WTC11 (cell line): ENCODE measurements at regions not wholly inside any gene's neighbourhood (a gene's known extent, or its start where the extent isn't known, plus 50 kb on each side); places are given as distances from the start of the nearest gene placed in this dataset.

Experiments used
- ATAC-seq: fragments of 200-7000 bp; cut with Tn5 transposase; 2 replicates; pipeline ENCODE4 v1.10.0; 2021; ENCODE audit warnings: mild to moderate bottlenecking, moderate library complexity
- CTCF ChIA-PET: fragments of 300-600 bp; sonication (Branson Sonifier 250); formaldehyde crosslinking; loops from one replicate; lab custom pipeline; 2021; ENCODE audit warnings: antibody characterized with exemption; lab: Charles Lee
- POLR2A ChIA-PET: fragments of 350-600 bp; sonication (Branson Sonifier 250); formaldehyde crosslinking; loops from one replicate; lab custom pipeline; 2021; ENCODE audit warnings: antibody characterized with exemption; lab: Charles Lee
- DNase-seq: peaks from one replicate; pipeline ENCODE4 v3.0.0; 2021; ENCODE audit warnings: low spot score
- H3K27ac Mint-ChIP-seq: 2 replicates; pipeline ENCODE4 v1.8.0; 2021; ENCODE audit warnings: mixed read lengths
- H3K27me3 Mint-ChIP-seq: 2 replicates; pipeline ENCODE4 v1.8.0; 2021; ENCODE audit warnings: low read depth, mild to moderate bottlenecking, moderate library complexity, mixed read lengths
- H3K36me3 Mint-ChIP-seq: 2 replicates; pipeline ENCODE4 v1.8.0; 2021; ENCODE audit warnings: mixed read lengths
- H3K4me1 Mint-ChIP-seq: 2 replicates; pipeline ENCODE4 v1.8.0; 2022; ENCODE audit warnings: mixed read lengths
- H3K4me3 Mint-ChIP-seq: 2 replicates; pipeline ENCODE4 v1.8.0; 2021; ENCODE audit warnings: mild to moderate bottlenecking, moderate library complexity, mixed read lengths
- H3K9me3 Mint-ChIP-seq: 2 replicates; pipeline ENCODE4 v1.8.0; 2021; ENCODE audit warnings: mixed read lengths
- CBFB ChIP-seq: sonication (generic); formaldehyde crosslinking; IDR thresholded peaks from 2 replicates; pipeline ENCODE4 v1.8.1; 2022; ENCODE audit warnings: mild to moderate bottlenecking, low read depth, missing genetic modification reagents
- GRHL2 ChIP-seq: fragments of 250-450 bp; sonication (Bioruptor Pico); IDR thresholded peaks from 2 replicates; pipeline ENCODE4 v1.8.0; 2022; ENCODE audit warnings: mild to moderate bottlenecking, moderate library complexity; ENCODE audit not compliant: insufficient replicate concordance, severe bottlenecking
- JUN ChIP-seq: sonication (generic); formaldehyde crosslinking; IDR thresholded peaks from 2 replicates; pipeline ENCODE4 v1.8.0; 2023; ENCODE audit warnings: mild to moderate bottlenecking, missing genetic modification reagents
- MYBL2 ChIP-seq: sonication (generic); formaldehyde crosslinking; IDR thresholded peaks from 2 replicates; pipeline ENCODE4 v1.8.1; 2023; ENCODE audit warnings: mild to moderate bottlenecking, moderate library complexity, missing genetic modification reagents
- NR2C2 ChIP-seq: sonication (generic); formaldehyde crosslinking; IDR thresholded peaks from 2 replicates; pipeline ENCODE4 v1.8.0; 2022; ENCODE audit warnings: mild to moderate bottlenecking, missing genetic modification reagents
- RELA ChIP-seq: sonication (generic); formaldehyde crosslinking; IDR thresholded peaks from 2 replicates; pipeline ENCODE4 v1.8.1; 2022; ENCODE audit warnings: missing genetic modification reagents, mild to moderate bottlenecking, borderline replicate concordance
- RORB ChIP-seq: fragments of 250-450 bp; sonication (Bioruptor Pico); IDR thresholded peaks from 2 replicates; pipeline ENCODE4 v1.9.0; 2021; ENCODE audit warnings: mild to moderate bottlenecking
- SOX15 ChIP-seq: fragments of 250-450 bp; sonication (Bioruptor Pico); IDR thresholded peaks from 2 replicates; pipeline ENCODE4 v1.9.0; 2021; ENCODE audit warnings: mild to moderate bottlenecking
- TP53 ChIP-seq: sonication (generic); formaldehyde crosslinking; IDR thresholded peaks from 2 replicates; pipeline ENCODE4 v1.8.1; 2023; ENCODE audit warnings: mild to moderate bottlenecking, missing genetic modification reagents
- ZNF138 ChIP-seq: sonication (generic); formaldehyde crosslinking; conservative IDR thresholded peaks from 2 replicates; pipeline ENCODE4 v1.8.1; 2022; ENCODE audit warnings: mild to moderate bottlenecking, moderate library complexity, missing genetic modification reagents
- ZNF396 ChIP-seq: fragments of 250-450 bp; sonication (Bioruptor Pico); IDR thresholded peaks from 2 replicates; pipeline ENCODE4 v1.8.0; 2021; ENCODE audit warnings: mild to moderate bottlenecking, moderate library complexity, borderline replicate concordance
- TF ChIP-seq, protein P1 (sequence below): fragments of 250-450 bp; sonication (Bioruptor Pico); IDR thresholded peaks from 2 replicates; pipeline ENCODE4 v1.8.0; 2021; ENCODE audit warnings: mild to moderate bottlenecking
- TF ChIP-seq, protein P2 (sequence below): sonication (generic); formaldehyde crosslinking; IDR thresholded peaks from 2 replicates; pipeline ENCODE4 v1.8.0; 2023; ENCODE audit warnings: mild to moderate bottlenecking, missing genetic modification reagents
- TF ChIP-seq, protein P3 (sequence below): sonication (generic); formaldehyde crosslinking; IDR thresholded peaks from 2 replicates; pipeline ENCODE4 v1.8.0; 2022; ENCODE audit warnings: missing genetic modification reagents
- TF ChIP-seq, protein P4 (sequence below): sonication (generic); formaldehyde crosslinking; IDR thresholded peaks from 2 replicates; pipeline ENCODE4 v1.8.1; 2022; ENCODE audit warnings: missing genetic modification reagents, borderline replicate concordance
- TF ChIP-seq, protein P5 (sequence below): sonication (generic); formaldehyde crosslinking; IDR thresholded peaks from 2 replicates; pipeline ENCODE4 v1.8.1; 2022; ENCODE audit warnings: mild to moderate bottlenecking, moderate library complexity, missing genetic modification reagents
- TF ChIP-seq, protein P6 (sequence below): sonication (generic); formaldehyde crosslinking; IDR thresholded peaks from 2 replicates; pipeline ENCODE4 v1.8.1; 2023; ENCODE audit warnings: mild to moderate bottlenecking, missing genetic modification reagents
- TF ChIP-seq, protein P7 (sequence below): fragments of 250-450 bp; sonication (Bioruptor Pico); IDR thresholded peaks from 2 replicates; pipeline ENCODE4 v1.9.0; 2021; ENCODE audit warnings: mild to moderate bottlenecking
- TF ChIP-seq, protein P8 (sequence below): fragments of 250-450 bp; sonication (Bioruptor Pico); IDR thresholded peaks from 2 replicates; pipeline ENCODE4 v1.9.0; 2021; ENCODE audit warnings: mild to moderate bottlenecking, borderline replicate concordance

DNA sequence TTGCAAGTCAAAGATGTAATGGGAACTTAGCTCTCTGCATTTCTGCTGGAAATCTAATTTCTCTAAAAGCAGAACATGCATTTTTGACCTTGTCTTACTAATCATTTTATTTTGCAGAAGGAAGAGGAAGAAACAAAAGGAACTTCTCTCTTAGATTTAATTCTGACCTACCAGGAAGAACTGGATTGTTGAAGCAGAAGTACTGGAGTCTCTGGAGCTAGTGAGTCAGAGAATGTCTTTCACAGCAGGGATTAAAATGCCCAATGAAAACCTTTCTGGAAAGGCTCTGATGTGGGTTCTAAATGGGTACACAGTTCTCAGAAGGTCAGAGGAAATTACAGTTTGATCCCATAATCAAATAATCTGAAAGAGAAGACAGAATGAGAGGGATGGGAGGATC lies 70.8 kb upstream of the GNG2 start (continued):
- TF ChIP-seq, protein P1, sequence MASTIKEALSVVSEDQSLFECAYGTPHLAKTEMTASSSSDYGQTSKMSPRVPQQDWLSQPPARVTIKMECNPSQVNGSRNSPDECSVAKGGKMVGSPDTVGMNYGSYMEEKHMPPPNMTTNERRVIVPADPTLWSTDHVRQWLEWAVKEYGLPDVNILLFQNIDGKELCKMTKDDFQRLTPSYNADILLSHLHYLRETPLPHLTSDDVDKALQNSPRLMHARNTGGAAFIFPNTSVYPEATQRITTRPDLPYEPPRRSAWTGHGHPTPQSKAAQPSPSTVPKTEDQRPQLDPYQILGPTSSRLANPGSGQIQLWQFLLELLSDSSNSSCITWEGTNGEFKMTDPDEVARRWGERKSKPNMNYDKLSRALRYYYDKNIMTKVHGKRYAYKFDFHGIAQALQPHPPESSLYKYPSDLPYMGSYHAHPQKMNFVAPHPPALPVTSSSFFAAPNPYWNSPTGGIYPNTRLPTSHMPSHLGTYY (CRISPR knock-in tag): no peak
- no peak for TF ChIP-seq JUN
- TF ChIP-seq, protein P2, sequence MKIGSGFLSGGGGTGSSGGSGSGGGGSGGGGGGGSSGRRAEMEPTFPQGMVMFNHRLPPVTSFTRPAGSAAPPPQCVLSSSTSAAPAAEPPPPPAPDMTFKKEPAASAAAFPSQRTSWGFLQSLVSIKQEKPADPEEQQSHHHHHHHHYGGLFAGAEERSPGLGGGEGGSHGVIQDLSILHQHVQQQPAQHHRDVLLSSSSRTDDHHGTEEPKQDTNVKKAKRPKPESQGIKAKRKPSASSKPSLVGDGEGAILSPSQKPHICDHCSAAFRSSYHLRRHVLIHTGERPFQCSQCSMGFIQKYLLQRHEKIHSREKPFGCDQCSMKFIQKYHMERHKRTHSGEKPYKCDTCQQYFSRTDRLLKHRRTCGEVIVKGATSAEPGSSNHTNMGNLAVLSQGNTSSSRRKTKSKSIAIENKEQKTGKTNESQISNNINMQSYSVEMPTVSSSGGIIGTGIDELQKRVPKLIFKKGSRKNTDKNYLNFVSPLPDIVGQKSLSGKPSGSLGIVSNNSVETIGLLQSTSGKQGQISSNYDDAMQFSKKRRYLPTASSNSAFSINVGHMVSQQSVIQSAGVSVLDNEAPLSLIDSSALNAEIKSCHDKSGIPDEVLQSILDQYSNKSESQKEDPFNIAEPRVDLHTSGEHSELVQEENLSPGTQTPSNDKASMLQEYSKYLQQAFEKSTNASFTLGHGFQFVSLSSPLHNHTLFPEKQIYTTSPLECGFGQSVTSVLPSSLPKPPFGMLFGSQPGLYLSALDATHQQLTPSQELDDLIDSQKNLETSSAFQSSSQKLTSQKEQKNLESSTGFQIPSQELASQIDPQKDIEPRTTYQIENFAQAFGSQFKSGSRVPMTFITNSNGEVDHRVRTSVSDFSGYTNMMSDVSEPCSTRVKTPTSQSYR: no peak
- TF ChIP-seq, protein P3, sequence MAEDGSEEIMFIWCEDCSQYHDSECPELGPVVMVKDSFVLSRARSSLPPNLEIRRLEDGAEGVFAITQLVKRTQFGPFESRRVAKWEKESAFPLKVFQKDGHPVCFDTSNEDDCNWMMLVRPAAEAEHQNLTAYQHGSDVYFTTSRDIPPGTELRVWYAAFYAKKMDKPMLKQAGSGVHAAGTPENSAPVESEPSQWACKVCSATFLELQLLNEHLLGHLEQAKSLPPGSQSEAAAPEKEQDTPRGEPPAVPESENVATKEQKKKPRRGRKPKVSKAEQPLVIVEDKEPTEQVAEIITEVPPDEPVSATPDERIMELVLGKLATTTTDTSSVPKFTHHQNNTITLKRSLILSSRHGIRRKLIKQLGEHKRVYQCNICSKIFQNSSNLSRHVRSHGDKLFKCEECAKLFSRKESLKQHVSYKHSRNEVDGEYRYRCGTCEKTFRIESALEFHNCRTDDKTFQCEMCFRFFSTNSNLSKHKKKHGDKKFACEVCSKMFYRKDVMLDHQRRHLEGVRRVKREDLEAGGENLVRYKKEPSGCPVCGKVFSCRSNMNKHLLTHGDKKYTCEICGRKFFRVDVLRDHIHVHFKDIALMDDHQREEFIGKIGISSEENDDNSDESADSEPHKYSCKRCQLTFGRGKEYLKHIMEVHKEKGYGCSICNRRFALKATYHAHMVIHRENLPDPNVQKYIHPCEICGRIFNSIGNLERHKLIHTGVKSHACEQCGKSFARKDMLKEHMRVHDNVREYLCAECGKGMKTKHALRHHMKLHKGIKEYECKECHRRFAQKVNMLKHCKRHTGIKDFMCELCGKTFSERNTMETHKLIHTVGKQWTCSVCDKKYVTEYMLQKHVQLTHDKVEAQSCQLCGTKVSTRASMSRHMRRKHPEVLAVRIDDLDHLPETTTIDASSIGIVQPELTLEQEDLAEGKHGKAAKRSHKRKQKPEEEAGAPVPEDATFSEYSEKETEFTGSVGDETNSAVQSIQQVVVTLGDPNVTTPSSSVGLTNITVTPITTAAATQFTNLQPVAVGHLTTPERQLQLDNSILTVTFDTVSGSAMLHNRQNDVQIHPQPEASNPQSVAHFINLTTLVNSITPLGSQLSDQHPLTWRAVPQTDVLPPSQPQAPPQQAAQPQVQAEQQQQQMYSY: no peak
- TF ChIP-seq, protein P4, sequence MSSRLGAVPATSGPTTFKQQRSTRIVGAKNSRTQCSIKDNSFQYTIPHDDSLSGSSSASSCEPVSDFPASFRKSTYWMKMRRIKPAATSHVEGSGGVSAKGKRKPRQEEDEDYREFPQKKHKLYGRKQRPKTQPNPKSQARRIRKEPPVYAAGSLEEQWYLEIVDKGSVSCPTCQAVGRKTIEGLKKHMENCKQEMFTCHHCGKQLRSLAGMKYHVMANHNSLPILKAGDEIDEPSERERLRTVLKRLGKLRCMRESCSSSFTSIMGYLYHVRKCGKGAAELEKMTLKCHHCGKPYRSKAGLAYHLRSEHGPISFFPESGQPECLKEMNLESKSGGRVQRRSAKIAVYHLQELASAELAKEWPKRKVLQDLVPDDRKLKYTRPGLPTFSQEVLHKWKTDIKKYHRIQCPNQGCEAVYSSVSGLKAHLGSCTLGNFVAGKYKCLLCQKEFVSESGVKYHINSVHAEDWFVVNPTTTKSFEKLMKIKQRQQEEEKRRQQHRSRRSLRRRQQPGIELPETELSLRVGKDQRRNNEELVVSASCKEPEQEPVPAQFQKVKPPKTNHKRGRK (CRISPR knock-in tag): no peak
- no peak for TF ChIP-seq TP53 (CRISPR knock-in tag)
- TF ChIP-seq, protein P5, sequence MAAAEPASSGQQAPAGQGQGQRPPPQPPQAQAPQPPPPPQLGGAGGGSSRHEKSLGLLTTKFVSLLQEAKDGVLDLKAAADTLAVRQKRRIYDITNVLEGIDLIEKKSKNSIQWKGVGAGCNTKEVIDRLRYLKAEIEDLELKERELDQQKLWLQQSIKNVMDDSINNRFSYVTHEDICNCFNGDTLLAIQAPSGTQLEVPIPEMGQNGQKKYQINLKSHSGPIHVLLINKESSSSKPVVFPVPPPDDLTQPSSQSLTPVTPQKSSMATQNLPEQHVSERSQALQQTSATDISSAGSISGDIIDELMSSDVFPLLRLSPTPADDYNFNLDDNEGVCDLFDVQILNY (CRISPR knock-in tag): no peak
- TF ChIP-seq ZNF396: no peak
- TF ChIP-seq, protein P6, sequence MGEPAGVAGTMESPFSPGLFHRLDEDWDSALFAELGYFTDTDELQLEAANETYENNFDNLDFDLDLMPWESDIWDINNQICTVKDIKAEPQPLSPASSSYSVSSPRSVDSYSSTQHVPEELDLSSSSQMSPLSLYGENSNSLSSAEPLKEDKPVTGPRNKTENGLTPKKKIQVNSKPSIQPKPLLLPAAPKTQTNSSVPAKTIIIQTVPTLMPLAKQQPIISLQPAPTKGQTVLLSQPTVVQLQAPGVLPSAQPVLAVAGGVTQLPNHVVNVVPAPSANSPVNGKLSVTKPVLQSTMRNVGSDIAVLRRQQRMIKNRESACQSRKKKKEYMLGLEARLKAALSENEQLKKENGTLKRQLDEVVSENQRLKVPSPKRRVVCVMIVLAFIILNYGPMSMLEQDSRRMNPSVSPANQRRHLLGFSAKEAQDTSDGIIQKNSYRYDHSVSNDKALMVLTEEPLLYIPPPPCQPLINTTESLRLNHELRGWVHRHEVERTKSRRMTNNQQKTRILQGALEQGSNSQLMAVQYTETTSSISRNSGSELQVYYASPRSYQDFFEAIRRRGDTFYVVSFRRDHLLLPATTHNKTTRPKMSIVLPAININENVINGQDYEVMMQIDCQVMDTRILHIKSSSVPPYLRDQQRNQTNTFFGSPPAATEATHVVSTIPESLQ (CRISPR knock-in tag): no peak
- no peak for TF ChIP-seq GRHL2 (CRISPR knock-in tag)
- TF ChIP-seq CBFB: no peak
- no peak for TF ChIP-seq MYBL2 (CRISPR knock-in tag)
- TF ChIP-seq SOX15 (CRISPR knock-in tag): no peak

DNA sequence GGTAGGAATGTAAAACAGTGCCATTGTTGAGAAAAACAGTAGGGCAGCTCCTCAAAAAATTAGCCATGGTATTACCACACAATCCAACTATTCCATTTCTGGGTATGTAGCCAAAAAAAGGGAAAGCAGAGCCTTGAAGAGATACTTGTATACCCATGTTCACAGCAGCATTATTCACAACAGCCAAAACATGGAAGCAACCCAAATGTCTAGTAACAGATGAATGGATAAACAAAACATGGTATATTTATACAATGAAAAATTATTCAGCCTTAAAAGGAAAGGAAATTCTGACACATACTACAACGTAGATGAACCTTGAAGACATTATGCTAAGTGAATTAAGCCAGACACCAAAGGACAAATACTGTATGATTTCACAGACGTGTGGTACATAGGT lies 67.6 kb upstream of the GNG2 start:
- Mint-ChIP-seq H3K4me1 (no peaks in the 10 kb centered on the region), H3K27me3 (no peaks in the 10 kb centered on the region), H3K36me3 (no peaks in the 10 kb centered on the region), H3K4me3 (no peak overlapping the region), H3K9me3 (peaks cover 6% of the 10 kb centered on the region), H3K27ac (no peak overlapping the region)
- ChIA-PET POLR2A (no interaction called here), CTCF (interaction anchor here (1.5 kb wide), 1 partner anchor 16 kb away, joined by 5 read pairs; no protein-coding TSS in a partner anchor)
- TF ChIP-seq ZNF396: no peak
- TF ChIP-seq, protein P7, sequence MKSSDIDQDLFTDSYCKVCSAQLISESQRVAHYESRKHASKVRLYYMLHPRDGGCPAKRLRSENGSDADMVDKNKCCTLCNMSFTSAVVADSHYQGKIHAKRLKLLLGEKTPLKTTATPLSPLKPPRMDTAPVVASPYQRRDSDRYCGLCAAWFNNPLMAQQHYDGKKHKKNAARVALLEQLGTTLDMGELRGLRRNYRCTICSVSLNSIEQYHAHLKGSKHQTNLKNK (CRISPR knock-in tag): no peak
- no peak for TF ChIP-seq RORB (CRISPR knock-in tag)
- TF ChIP-seq ZNF138: no peak
- no peak for TF ChIP-seq RELA (CRISPR knock-in tag)
- no peak for TF ChIP-seq NR2C2 (CRISPR knock-in tag)
- TF ChIP-seq MYBL2 (CRISPR knock-in tag): no peak
- TF ChIP-seq, protein P8, sequence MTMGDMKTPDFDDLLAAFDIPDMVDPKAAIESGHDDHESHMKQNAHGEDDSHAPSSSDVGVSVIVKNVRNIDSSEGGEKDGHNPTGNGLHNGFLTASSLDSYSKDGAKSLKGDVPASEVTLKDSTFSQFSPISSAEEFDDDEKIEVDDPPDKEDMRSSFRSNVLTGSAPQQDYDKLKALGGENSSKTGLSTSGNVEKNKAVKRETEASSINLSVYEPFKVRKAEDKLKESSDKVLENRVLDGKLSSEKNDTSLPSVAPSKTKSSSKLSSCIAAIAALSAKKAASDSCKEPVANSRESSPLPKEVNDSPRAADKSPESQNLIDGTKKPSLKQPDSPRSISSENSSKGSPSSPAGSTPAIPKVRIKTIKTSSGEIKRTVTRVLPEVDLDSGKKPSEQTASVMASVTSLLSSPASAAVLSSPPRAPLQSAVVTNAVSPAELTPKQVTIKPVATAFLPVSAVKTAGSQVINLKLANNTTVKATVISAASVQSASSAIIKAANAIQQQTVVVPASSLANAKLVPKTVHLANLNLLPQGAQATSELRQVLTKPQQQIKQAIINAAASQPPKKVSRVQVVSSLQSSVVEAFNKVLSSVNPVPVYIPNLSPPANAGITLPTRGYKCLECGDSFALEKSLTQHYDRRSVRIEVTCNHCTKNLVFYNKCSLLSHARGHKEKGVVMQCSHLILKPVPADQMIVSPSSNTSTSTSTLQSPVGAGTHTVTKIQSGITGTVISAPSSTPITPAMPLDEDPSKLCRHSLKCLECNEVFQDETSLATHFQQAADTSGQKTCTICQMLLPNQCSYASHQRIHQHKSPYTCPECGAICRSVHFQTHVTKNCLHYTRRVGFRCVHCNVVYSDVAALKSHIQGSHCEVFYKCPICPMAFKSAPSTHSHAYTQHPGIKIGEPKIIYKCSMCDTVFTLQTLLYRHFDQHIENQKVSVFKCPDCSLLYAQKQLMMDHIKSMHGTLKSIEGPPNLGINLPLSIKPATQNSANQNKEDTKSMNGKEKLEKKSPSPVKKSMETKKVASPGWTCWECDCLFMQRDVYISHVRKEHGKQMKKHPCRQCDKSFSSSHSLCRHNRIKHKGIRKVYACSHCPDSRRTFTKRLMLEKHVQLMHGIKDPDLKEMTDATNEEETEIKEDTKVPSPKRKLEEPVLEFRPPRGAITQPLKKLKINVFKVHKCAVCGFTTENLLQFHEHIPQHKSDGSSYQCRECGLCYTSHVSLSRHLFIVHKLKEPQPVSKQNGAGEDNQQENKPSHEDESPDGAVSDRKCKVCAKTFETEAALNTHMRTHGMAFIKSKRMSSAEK (CRISPR knock-in tag): no peak
- ATAC-seq (no peak), DNase-seq (no peak)
